ENCODE measurements at regions not wholly inside any gene's neighbourhood (a gene's known extent, or its start where the extent isn't known, plus 50 kb on each side); places are given as distances from the start of the nearest gene placed in this dataset.

DNA sequence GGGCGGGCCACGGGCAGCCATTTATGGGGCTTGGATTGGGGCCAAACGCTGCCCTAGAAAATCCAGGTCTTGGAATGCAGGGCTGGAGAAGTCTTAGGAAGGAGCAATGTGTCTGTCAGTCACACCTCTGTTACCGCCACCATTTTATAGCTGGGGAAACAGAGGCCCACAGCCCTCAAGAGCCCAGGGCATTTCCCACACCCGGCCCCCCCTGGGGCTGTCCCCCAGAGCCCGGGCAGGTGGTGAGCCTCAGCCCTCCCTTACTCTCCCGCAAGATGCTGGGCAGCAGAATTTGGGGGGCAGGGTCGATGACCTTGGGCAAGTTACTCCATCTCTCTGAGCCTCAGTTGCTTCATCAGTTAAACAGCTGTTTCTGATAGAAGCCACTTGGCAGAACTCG, 508.2 kb downstream of the SHQ1 start:
- TF ChIP-seq CTCF (conservative IDR thresholded peaks at IDR 0.05; ENCODE audit: low read depth in 2 of 2) (no peak), NANOG (IDR thresholded peaks at IDR 0.05; ENCODE audit: borderline replicate concordance) (no peak), POLR2AphosphoS5 (IDR thresholded peaks at IDR 0.05; ENCODE audit: low read depth) (no peak), CREB1 (CRISPR knock-in tag; IDR thresholded peaks at IDR 0.05; ENCODE audit: low read depth) (no peak)
